ENCODE measurements at regions not wholly inside any gene's neighbourhood (a gene's known extent, or its start where the extent isn't known, plus 50 kb on each side); places are given as distances from the start of the nearest gene placed in this dataset.

- CTCF ChIA-PET = no interaction called here
- Mint-ChIP-seq H3K9me3 (peaks cover 5% of the 10 kb centered on the region), H3K27me3 (peaks cover 4% of the 10 kb centered on the region), H3K27ac (no peak overlapping the region), H3K4me3 (no peak overlapping the region), H3K36me3 (ENCODE audit: low read depth) (no peaks in the 10 kb centered on the region), H3K4me1 (ENCODE audit: low read depth) (no peaks in the 10 kb centered on the region)
- Histone ChIP-seq H3K4me3 (ENCODE audit: low read length) (no peak overlapping the region), H3K27ac (ENCODE audit: low read depth in 1 of 2, low read length in 2 of 2) (no peak overlapping the region), H3K9me3 (ENCODE audit: control insufficient read depth in 1 of 2, insufficient read depth in 1 of 2, low read length in 2 of 2) (peaks cover 5 to 19% of the 10 kb centered on the region in 2 experiments), H3K4me1 (ENCODE audit: insufficient read depth, low read length) (no peaks in the 10 kb centered on the region), H3K27me3 (ENCODE audit: control insufficient read depth in 1 of 2, insufficient read depth in 2 of 2, low read length in 2 of 2) (no peaks in the 10 kb centered on the region), H3K36me3 (ENCODE audit: insufficient read depth, low read length) (no peaks in the 10 kb centered on the region)
- TF ChIP-seq CTCF (IDR thresholded peaks at IDR 0.05) = no peak
- ATAC-seq (ENCODE audit: poor library complexity) (no peak), DNase-seq (no peak)
- POLR2A ChIA-PET = no interaction called here
- intact Hi-C loops (cut with DNase I, micrococcal nuclease) = no loop called here
These were observed 239.3 kb downstream of the CRLF2 start for GRCh38 chrX:973010-973632.

DNA sequence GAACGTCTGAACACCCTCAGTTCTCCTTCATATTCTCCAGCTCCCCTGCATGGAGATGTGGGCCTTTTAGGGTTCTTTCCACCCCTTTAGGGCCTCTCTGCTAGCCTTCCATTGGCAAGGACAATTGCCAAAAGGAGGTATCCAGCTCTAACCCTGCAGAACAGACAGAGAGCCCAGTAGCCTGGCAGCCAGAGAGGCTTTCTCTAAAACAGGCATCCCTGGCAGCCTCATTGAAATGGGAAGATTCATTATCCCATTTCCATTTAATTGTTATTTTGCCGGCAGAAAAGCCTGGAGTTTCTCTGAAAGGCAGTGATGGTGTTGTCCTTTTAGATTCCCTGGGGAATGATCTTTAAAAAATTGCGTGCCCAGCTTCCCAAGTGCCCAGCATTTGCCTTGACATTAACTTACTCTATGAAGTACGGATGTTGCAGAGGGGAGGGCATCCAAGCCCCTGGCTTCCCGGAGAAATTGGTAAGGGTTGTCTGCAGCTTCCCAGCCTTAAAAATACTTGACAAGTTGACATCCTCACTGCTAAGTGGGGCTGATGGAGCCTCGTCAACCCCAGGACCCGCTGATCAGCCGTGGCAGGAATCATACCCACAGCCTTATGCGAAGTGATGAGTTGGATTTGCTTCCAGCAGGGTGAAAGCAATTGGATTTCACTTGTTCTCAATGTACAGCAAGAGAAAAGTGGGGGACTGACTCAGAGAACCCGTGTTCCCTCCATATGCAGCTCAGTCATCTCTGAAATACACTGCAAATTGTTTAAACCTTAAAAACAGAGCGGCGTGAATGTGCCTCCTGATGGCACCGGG lies 244.1 kb downstream of the CRLF2 start:
- ATAC-seq (ENCODE audit: poor library complexity) (no peak), DNase-seq (no peak)
- H3K9me3 Mint-ChIP-seq = no peaks in the 10 kb centered on the region
- Histone ChIP-seq H3K4me1 (ENCODE audit: insufficient read depth, low read length) (no peaks in the 10 kb centered on the region), H3K27me3 (ENCODE audit: control insufficient read depth in 1 of 2, insufficient read depth in 2 of 2, low read length in 2 of 2) (no peaks in the 10 kb centered on the region), H3K4me3 (ENCODE audit: low read length) (no peak overlapping the region), H3K9me3 (ENCODE audit: control insufficient read depth in 1 of 2, insufficient read depth in 1 of 2, low read length in 2 of 2) (peaks cover 0 to 18% of the 10 kb centered on the region in 2 experiments), H3K27ac (ENCODE audit: low read depth in 1 of 2, low read length in 2 of 2) (no peak overlapping the region), H3K36me3 (ENCODE audit: insufficient read depth, low read length) (no peaks in the 10 kb centered on the region)
- H3K36me3 Mint-ChIP-seq (ENCODE audit: low read depth) = no peaks in the 10 kb centered on the region
- intact Hi-C loops (cut with DNase I, micrococcal nuclease) = no loop called here
- peaks cover 11% of the 10 kb centered on the region for H3K27me3 Mint-ChIP-seq
- POLR2A ChIA-PET = no interaction called here
- TF ChIP-seq CTCF (IDR thresholded peaks at IDR 0.05) = no peak
- CTCF ChIA-PET = no interaction called here
- H3K27ac Mint-ChIP-seq = no peak overlapping the region
- no peak overlapping the region for H3K4me3 Mint-ChIP-seq
- no peaks in the 10 kb centered on the region for H3K4me1 Mint-ChIP-seq (ENCODE audit: low read depth)

DNA sequence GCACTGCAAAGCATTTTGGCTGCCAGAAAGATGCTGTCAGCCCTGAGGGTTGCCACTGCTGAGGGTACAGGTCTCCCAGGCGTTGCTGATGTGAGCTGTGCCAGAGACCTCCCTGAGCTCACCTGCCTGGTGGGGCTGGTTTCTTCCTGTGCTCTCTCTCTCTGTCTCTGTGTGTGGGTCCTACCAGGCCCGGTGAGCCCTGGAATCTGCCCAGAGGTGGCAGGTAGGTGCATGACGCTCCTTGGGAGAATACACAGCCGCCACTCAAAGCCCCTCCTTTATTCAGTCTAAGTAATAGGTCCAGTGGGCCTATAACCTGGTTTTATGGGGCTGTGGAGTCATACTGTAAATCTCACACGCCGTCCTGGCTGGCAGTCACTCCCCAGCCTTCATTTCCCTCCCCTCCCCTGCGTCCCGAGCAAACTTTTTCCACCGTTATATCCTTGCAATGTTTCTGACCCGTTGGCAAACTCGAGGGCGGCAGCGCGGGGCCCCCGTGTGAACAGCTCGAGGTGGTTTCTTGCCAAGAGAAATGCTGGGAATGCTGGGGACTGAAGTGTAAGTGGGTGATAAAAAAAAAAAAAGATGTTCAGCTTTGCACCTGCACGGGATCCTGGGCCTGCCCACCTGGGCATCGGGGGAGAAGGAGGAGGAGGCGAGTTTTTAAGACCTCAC lies 245.9 kb downstream of the CRLF2 start:
- POLR2A ChIA-PET = no interaction called here
- H3K9me3 Mint-ChIP-seq = no peaks in the 10 kb centered on the region
- H3K27me3 Mint-ChIP-seq = peaks cover 11% of the 10 kb centered on the region
- Histone ChIP-seq H3K36me3 (ENCODE audit: insufficient read depth, low read length) (no peaks in the 10 kb centered on the region), H3K9me3 (ENCODE audit: control insufficient read depth in 1 of 2, insufficient read depth in 1 of 2, low read length in 2 of 2) (peaks cover 0 to 12% of the 10 kb centered on the region in 2 experiments), H3K4me3 (ENCODE audit: low read length) (no peak overlapping the region), H3K27me3 (ENCODE audit: control insufficient read depth in 1 of 2, insufficient read depth in 2 of 2, low read length in 2 of 2) (no peaks in the 10 kb centered on the region), H3K27ac (ENCODE audit: low read depth in 1 of 2, low read length in 2 of 2) (no peak overlapping the region), H3K4me1 (ENCODE audit: insufficient read depth, low read length) (no peaks in the 10 kb centered on the region)
- H3K27ac Mint-ChIP-seq = no peak overlapping the region
- H3K4me3 Mint-ChIP-seq = no peak overlapping the region
- DNase-seq = no peak
- H3K4me1 Mint-ChIP-seq (ENCODE audit: low read depth) = no peaks in the 10 kb centered on the region
- CTCF ChIA-PET = no interaction called here
- no peak for TF ChIP-seq CTCF (IDR thresholded peaks at IDR 0.05)
- ATAC-seq (ENCODE audit: poor library complexity) = no peak
- no peaks in the 10 kb centered on the region for H3K36me3 Mint-ChIP-seq (ENCODE audit: low read depth)
- intact Hi-C loops (cut with DNase I, micrococcal nuclease) = no loop called here

Measured in CD4-positive, alpha-beta T cell (primary cell).